ENCODE measurements at regions not wholly inside any gene's neighbourhood (a gene's known extent, or its start where the extent isn't known, plus 50 kb on each side); places are given as distances from the start of the nearest gene placed in this dataset.
A peak's percentile ranks its signal among the peaks of the same experiment; 100 is the strongest.
"Not testable (repeated sequence)": the region's sequence is repeated elsewhere in the genome, so short reads cannot be mapped to it uniquely, and the experiment has no call there.

GRCh38 chr10:34957531-34957930 lies 132.6 kb downstream of the CUL2 start:
- TF ChIP-seq CTCF (conservative IDR thresholded peaks at IDR 0.05): no peak
- no peak overlapping the region for H3K27ac ChIP-seq

- no peak overlapping the region for H3K27ac ChIP-seq
- no peak for TF ChIP-seq CTCF (conservative IDR thresholded peaks at IDR 0.05)
Measured at GRCh38 chr10:34956756-34957155, 133.4 kb downstream of the CUL2 start.

GRCh38 chr10:34955391-34955790 lies 134.8 kb downstream of the CUL2 start:
- TF ChIP-seq CTCF (conservative IDR thresholded peaks at IDR 0.05): no peak
- peak overlapping the region; percentile 86 for H3K27ac ChIP-seq

- no peak for TF ChIP-seq CTCF (conservative IDR thresholded peaks at IDR 0.05)
- H3K27ac ChIP-seq: peak overlapping the region; percentile 86
Measured at GRCh38 chr10:34954142-34954541, 136.0 kb downstream of the CUL2 start.

- not testable (repeated sequence) for H3K27ac ChIP-seq
Measured at GRCh38 chr10:34951263-34951887, 136.3 kb upstream of the PARD3 start.

- H3K27ac ChIP-seq: not testable (repeated sequence)
Measured at GRCh38 chr10:34945951-34946522, 130.9 kb upstream of the PARD3 start.

GRCh38 chr10:34941471-34942357 lies 126.6 kb upstream of the PARD3 start:
- no peak overlapping the region for H3K27ac ChIP-seq
- TF ChIP-seq CTCF (conservative IDR thresholded peaks at IDR 0.05): no peak

GRCh38 chr10:34940436-34940835 lies 125.3 kb upstream of the PARD3 start:
- TF ChIP-seq CTCF (conservative IDR thresholded peaks at IDR 0.05): no peak
- no peak overlapping the region for H3K27ac ChIP-seq

All from VCaP (cell line).